Body of pancreas (tissue), 4 donors: ENCODE measurements at regions not wholly inside any gene's neighbourhood (a gene's known extent, or its start where the extent isn't known, plus 50 kb on each side); places are given as distances from the start of the nearest gene placed in this dataset.

Source experiments
- POLR2A ChIP-seq, 3 donors: fragments of 450-650 bp; IDR thresholded peaks; one replicate each; pipeline ENCODE4 v1.6.1; 2016; ENCODE audit warnings: antibody characterized with exemption in 3 of 3, mild to moderate bottlenecking in 2 of 3
- TF ChIP-seq, protein P1 (sequence below), 7 experiments: fragments of 450-650 bp in 4 of 7; fragments of 200-600 bp in 3 of 7; sonication (generic) in 3 of 7; IDR thresholded peaks; one replicate each; pipeline ENCODE4 v1.5.1; 2016 to 2019; ENCODE audit warnings: antibody characterized with exemption in 7 of 7

DNA sequence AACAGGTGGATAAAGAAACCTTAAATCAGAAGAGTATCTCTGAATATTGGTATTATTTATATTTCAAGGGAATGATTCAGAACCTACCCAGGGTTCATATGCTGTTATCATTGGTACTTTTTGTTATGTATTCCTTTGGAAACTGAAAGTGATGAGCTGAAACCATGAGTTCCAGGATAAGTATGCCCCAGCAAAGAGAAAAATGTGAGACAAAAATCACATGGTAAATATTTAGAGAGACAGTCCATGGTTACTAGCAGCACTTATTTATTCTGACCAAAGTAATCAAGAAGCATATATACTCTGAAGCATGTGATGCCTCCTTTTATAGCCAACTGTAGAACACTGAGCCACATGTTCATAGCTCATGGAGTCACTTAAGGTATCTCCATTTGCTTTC lies 277.7 kb downstream of the ARAP2 start:
- TF ChIP-seq, protein P1, sequence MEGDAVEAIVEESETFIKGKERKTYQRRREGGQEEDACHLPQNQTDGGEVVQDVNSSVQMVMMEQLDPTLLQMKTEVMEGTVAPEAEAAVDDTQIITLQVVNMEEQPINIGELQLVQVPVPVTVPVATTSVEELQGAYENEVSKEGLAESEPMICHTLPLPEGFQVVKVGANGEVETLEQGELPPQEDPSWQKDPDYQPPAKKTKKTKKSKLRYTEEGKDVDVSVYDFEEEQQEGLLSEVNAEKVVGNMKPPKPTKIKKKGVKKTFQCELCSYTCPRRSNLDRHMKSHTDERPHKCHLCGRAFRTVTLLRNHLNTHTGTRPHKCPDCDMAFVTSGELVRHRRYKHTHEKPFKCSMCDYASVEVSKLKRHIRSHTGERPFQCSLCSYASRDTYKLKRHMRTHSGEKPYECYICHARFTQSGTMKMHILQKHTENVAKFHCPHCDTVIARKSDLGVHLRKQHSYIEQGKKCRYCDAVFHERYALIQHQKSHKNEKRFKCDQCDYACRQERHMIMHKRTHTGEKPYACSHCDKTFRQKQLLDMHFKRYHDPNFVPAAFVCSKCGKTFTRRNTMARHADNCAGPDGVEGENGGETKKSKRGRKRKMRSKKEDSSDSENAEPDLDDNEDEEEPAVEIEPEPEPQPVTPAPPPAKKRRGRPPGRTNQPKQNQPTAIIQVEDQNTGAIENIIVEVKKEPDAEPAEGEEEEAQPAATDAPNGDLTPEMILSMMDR (IDR thresholded peaks at IDR 0.05) = no peak
- no peak for TF ChIP-seq POLR2A (IDR thresholded peaks at IDR 0.05)
